ENCODE measurements at regions not wholly inside any gene's neighbourhood (a gene's known extent, or its start where the extent isn't known, plus 50 kb on each side); places are given as distances from the start of the nearest gene placed in this dataset.

DNA sequence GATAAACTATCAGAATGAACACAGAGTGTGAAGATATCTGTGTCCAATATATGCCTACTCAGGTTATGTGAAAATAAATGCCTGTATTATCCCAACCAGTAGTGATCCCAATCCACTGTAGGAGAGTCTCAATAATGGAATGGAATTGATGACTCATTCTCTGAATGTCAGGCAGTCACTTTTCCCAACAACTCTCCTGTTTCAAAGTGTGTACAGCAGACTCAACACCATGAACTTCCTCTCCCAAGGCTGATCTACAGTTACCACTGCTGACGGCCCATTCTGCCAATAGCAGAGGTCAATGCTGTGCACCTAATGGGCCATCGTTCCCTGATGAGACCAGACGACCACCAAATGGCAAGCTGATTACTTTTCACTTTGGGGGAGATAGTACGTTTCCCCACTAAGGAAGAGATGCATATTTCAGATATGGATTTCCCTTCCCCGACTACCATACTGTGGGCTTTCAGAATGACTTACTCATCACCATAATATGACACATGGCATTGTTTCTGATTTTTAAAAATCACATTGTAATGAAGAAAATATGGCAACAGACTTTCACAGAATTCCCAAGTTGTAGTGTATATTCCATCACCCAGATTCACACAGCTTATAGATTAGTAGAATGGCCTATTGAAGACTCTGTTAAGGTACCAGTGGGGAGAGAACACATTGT is 601.7 kb upstream of the VRK2 start:
- Histone ChIP-seq H3K4me3 (ENCODE audit: low read length) (no peak overlapping the region), H3K36me3 (ENCODE audit: insufficient read depth, low read length) (no peaks in the 10 kb centered on the region), H4K20me1 (ENCODE audit: insufficient read depth, low read depth, low read length) (no peaks in the 10 kb centered on the region), H3K4me1 (ENCODE audit: low read length) (no peaks in the 10 kb centered on the region), H3K79me2 (ENCODE audit: low read length) (no peaks in the 10 kb centered on the region), H3K27ac (ENCODE audit: low read length) (no peak overlapping the region), H3K27me3 (ENCODE audit: low read length) (no peaks in the 10 kb centered on the region), H3K4me2 (ENCODE audit: low read depth, low read length, poor library complexity, severe bottlenecking) (no peak overlapping the region), H3K9ac (ENCODE audit: low read length) (no peak overlapping the region), H2AFZ (ENCODE audit: low read length) (no peak overlapping the region), H3K9me3 (ENCODE audit: low read length) (no peaks in the 10 kb centered on the region), H3K9me2 (replicated peaks; ENCODE audit: insufficient read depth, low read length) (no peaks in the 10 kb centered on the region)
- no peak for DNase-seq

DNA sequence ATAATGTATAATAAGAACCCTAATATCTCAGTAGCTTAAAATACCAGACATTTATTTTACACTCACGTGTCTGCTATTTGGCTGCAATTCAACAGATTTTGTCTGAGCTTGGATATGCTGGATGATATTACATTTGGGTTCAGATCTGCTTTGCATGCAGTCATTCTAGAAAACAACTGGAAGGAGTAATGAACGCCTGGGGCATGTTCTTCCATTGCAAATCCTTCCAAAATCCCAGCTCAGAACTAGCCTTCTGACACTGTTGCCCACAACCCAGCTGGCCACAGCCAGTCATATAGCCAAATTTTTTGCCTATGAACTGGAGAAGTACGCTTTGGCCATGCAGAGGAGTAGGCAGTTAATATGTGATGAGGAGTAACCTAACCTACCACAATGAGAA is 597.8 kb upstream of the VRK2 start:
- H2AFZ ChIP-seq (ENCODE audit: low read length) = no peak overlapping the region
- no peak overlapping the region for H3K27ac ChIP-seq (ENCODE audit: low read length)
- H3K79me2 ChIP-seq (ENCODE audit: low read length) = no peaks in the 10 kb centered on the region
- H3K36me3 ChIP-seq (ENCODE audit: insufficient read depth, low read length) = no peaks in the 10 kb centered on the region
- H3K9ac ChIP-seq (ENCODE audit: low read length) = no peak overlapping the region
- H3K4me3 ChIP-seq (ENCODE audit: low read length) = no peak overlapping the region
- H3K4me1 ChIP-seq (ENCODE audit: low read length) = no peaks in the 10 kb centered on the region
- no peak overlapping the region for H3K4me2 ChIP-seq (ENCODE audit: low read depth, low read length, poor library complexity, severe bottlenecking)
- H4K20me1 ChIP-seq (ENCODE audit: insufficient read depth, low read depth, low read length) = no peaks in the 10 kb centered on the region
- H3K9me3 ChIP-seq (ENCODE audit: low read length) = no peaks in the 10 kb centered on the region
- DNase-seq = no peak
- no peaks in the 10 kb centered on the region for H3K27me3 ChIP-seq (ENCODE audit: low read length)
- H3K9me2 ChIP-seq (replicated peaks; ENCODE audit: insufficient read depth, low read length) = no peaks in the 10 kb centered on the region

DNA sequence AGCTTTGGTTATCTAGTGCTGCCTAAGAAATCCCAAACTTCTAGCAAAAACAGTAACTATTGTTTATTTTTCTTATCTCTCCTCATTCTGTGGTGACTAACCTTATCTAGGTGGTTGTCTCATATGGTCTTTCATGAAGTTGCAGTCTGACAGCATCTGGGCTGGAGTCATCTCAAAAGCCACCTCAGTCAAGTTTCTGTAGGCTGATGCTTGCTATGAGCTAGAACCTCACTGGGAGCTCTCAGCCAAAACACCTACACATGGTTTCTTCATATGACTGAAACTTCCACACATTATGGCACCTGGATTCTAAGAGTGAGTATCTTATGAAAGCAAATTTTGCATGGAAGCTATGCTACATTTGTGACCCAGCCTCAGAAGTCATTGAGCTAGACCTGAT is 596.4 kb upstream of the VRK2 start:
- Histone ChIP-seq H4K20me1 (ENCODE audit: insufficient read depth, low read depth, low read length) (no peaks in the 10 kb centered on the region), H3K9me3 (ENCODE audit: low read length) (no peaks in the 10 kb centered on the region), H3K79me2 (ENCODE audit: low read length) (no peaks in the 10 kb centered on the region), H3K27me3 (ENCODE audit: low read length) (no peaks in the 10 kb centered on the region), H3K9me2 (replicated peaks; ENCODE audit: insufficient read depth, low read length) (no peaks in the 10 kb centered on the region), H3K4me2 (ENCODE audit: low read depth, low read length, poor library complexity, severe bottlenecking) (no peak overlapping the region), H3K4me1 (ENCODE audit: low read length) (no peaks in the 10 kb centered on the region), H3K4me3 (ENCODE audit: low read length) (no peak overlapping the region), H3K36me3 (ENCODE audit: insufficient read depth, low read length) (no peaks in the 10 kb centered on the region), H2AFZ (ENCODE audit: low read length) (no peak overlapping the region), H3K27ac (ENCODE audit: low read length) (no peak overlapping the region), H3K9ac (ENCODE audit: low read length) (no peak overlapping the region)
- DNase-seq = no peak

DNA sequence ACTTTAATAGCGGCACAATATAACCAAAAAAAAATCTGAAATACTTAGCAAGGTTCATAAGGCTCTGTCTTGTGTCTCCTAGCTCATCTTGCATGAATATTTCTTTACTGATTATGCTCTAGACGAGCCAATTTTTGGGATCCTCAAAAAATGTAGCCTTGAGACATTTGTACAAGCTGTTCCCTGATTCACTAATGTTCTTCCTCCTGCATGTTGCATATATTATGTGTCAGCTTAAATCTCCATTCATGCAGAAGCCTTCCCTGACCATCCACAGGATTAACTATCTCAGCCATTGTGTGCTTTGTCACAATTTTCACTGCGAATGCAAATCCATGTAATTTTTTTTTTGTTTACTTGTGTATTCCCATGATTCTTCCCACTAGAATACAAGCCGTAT is 594.0 kb upstream of the VRK2 start:
- Histone ChIP-seq H3K9me3 (ENCODE audit: low read length) (no peaks in the 10 kb centered on the region), H3K9me2 (replicated peaks; ENCODE audit: insufficient read depth, low read length) (no peaks in the 10 kb centered on the region), H3K27ac (ENCODE audit: low read length) (no peak overlapping the region), H3K4me3 (ENCODE audit: low read length) (no peak overlapping the region), H2AFZ (ENCODE audit: low read length) (no peak overlapping the region), H3K4me1 (ENCODE audit: low read length) (no peaks in the 10 kb centered on the region), H4K20me1 (ENCODE audit: insufficient read depth, low read depth, low read length) (no peaks in the 10 kb centered on the region), H3K79me2 (ENCODE audit: low read length) (no peaks in the 10 kb centered on the region), H3K27me3 (ENCODE audit: low read length) (no peaks in the 10 kb centered on the region), H3K36me3 (ENCODE audit: insufficient read depth, low read length) (no peaks in the 10 kb centered on the region), H3K4me2 (ENCODE audit: low read depth, low read length, poor library complexity, severe bottlenecking) (no peak overlapping the region), H3K9ac (ENCODE audit: low read length) (no peak overlapping the region)
- DNase-seq = no peak

DNA sequence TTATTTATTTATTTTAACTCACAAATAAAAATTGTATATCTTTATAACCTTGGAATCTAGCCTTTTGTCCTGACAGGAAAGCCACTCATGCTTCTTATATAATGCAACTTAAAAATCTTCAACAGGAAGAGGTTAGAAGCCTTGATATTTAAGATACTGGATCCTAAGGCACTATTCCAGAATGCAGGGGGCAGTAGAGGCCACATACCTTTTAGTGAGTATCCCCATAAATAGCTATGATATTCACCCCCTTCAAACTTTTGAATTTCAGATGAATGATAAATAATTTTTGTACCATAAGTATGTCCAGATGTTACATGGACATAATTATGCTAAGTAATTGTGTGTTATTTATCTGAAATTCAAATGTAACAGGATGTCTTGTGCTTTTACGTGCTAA is 592.7 kb upstream of the VRK2 start:
- no peak overlapping the region for H2AFZ ChIP-seq (ENCODE audit: low read length)
- H3K27me3 ChIP-seq (ENCODE audit: low read length) = no peaks in the 10 kb centered on the region
- no peak overlapping the region for H3K9ac ChIP-seq (ENCODE audit: low read length)
- no peaks in the 10 kb centered on the region for H3K4me1 ChIP-seq (ENCODE audit: low read length)
- no peaks in the 10 kb centered on the region for H3K9me2 ChIP-seq (replicated peaks; ENCODE audit: insufficient read depth, low read length)
- no peaks in the 10 kb centered on the region for H4K20me1 ChIP-seq (ENCODE audit: insufficient read depth, low read depth, low read length)
- no peak overlapping the region for H3K27ac ChIP-seq (ENCODE audit: low read length)
- no peak for DNase-seq
- H3K36me3 ChIP-seq (ENCODE audit: insufficient read depth, low read length) = no peaks in the 10 kb centered on the region
- H3K79me2 ChIP-seq (ENCODE audit: low read length) = no peaks in the 10 kb centered on the region
- no peak overlapping the region for H3K4me2 ChIP-seq (ENCODE audit: low read depth, low read length, poor library complexity, severe bottlenecking)
- no peaks in the 10 kb centered on the region for H3K9me3 ChIP-seq (ENCODE audit: low read length)
- no peak overlapping the region for H3K4me3 ChIP-seq (ENCODE audit: low read length)

DNA sequence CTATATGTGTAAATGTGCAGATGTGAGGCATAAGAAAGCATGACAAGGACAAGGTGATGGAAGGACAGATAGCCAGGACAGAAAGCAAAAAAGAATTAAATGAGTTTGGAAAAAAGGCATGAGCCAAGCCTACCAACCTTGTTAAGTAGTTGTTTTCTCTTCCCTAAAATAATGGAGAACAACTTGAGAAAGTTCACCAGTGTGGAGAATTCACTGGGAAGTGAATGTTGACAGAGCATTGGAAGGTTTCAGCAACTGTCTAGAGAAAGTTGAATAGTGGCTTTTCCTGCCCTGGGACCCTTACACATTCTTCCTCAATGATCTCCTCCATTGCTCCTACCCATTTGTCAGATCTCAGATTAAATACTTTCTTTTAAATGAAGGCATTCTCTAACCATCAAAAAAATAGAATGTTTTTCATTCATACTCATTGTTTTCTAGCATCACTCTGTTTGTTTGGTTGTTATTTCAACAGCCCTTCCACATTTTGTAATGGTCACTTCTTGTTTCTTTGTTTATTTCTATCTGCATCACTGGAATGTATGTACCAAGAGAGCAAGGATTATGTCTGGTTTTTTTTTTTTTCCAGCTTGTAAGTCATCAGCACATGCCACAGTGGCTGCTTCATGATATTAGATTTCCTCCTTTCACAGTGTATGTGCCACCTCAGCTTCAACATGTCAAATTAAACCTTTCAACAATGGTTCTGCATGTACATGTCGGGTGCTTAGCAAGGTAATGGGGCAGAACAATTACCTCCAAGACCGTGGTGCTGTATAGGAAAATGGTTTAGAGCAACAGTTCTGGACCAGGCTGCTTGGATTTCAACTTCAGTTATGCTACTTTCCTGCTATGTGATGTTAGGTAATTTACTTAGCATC is 586.0 kb upstream of the VRK2 start:
- Histone ChIP-seq H3K4me3 (ENCODE audit: low read length) (no peak overlapping the region), H3K27me3 (ENCODE audit: low read length) (no peaks in the 10 kb centered on the region), H2AFZ (ENCODE audit: low read length) (no peak overlapping the region), H3K9me3 (ENCODE audit: low read length) (no peaks in the 10 kb centered on the region), H3K4me2 (ENCODE audit: low read depth, low read length, poor library complexity, severe bottlenecking) (no peak overlapping the region), H3K27ac (ENCODE audit: low read length) (no peak overlapping the region), H3K9ac (ENCODE audit: low read length) (no peak overlapping the region), H3K36me3 (ENCODE audit: insufficient read depth, low read length) (no peaks in the 10 kb centered on the region), H3K9me2 (replicated peaks; ENCODE audit: insufficient read depth, low read length) (no peaks in the 10 kb centered on the region), H4K20me1 (ENCODE audit: insufficient read depth, low read depth, low read length) (no peaks in the 10 kb centered on the region), H3K4me1 (ENCODE audit: low read length) (no peaks in the 10 kb centered on the region), H3K79me2 (ENCODE audit: low read length) (no peaks in the 10 kb centered on the region)
- DNase-seq = no peak

DNA sequence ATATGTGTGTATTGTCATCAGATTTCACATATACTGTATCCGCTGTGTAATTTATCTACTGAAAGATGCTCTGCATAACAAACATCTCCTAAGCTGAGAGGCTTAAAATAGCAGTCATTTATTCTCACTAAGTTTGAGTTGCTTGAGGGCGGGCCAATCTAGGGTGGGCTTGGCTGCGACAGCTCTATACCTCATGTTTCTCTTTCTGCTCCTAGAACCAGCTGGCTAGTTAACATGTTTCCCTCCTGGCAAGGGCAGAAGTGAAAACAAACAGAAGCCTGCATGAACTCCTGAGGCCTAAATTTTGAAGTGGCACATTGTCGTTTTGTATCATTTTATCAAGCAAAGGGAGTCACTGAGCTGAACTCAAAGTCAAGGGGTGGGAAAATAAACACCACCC is 585.0 kb upstream of the VRK2 start:
- Histone ChIP-seq H3K4me1 (ENCODE audit: low read length) (no peaks in the 10 kb centered on the region), H3K4me2 (ENCODE audit: low read depth, low read length, poor library complexity, severe bottlenecking) (no peak overlapping the region), H3K79me2 (ENCODE audit: low read length) (no peaks in the 10 kb centered on the region), H3K9me2 (replicated peaks; ENCODE audit: insufficient read depth, low read length) (no peaks in the 10 kb centered on the region), H4K20me1 (ENCODE audit: insufficient read depth, low read depth, low read length) (no peaks in the 10 kb centered on the region), H3K36me3 (ENCODE audit: insufficient read depth, low read length) (no peaks in the 10 kb centered on the region), H3K9ac (ENCODE audit: low read length) (no peak overlapping the region), H3K27ac (ENCODE audit: low read length) (no peak overlapping the region), H3K9me3 (ENCODE audit: low read length) (no peaks in the 10 kb centered on the region), H3K27me3 (ENCODE audit: low read length) (no peaks in the 10 kb centered on the region), H2AFZ (ENCODE audit: low read length) (no peak overlapping the region), H3K4me3 (ENCODE audit: low read length) (no peak overlapping the region)
- DNase-seq = no peak

DNA sequence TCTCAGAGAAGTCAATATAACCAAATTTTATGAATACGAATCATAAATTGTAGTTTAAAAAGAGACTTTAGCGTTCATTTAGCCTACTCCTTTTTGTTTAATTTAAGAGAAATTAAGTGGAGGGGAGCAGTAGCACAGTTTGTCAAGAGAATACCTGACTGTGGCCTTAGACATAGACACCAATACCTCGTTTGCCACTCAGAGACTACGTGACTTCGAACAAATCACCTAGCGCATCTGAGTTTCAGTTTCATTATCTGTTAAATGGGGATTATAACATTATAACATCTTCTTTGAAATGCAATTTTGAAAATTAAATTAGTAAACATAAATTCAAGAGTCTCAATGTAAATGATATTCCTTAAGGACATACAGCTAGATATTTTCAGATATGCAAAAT is 581.5 kb upstream of the VRK2 start:
- Histone ChIP-seq H3K4me3 (ENCODE audit: low read length) (no peak overlapping the region), H3K27me3 (ENCODE audit: low read length) (no peaks in the 10 kb centered on the region), H3K27ac (ENCODE audit: low read length) (no peak overlapping the region), H3K9me2 (replicated peaks; ENCODE audit: insufficient read depth, low read length) (no peaks in the 10 kb centered on the region), H3K79me2 (ENCODE audit: low read length) (no peaks in the 10 kb centered on the region), H3K4me1 (ENCODE audit: low read length) (no peaks in the 10 kb centered on the region), H3K9me3 (ENCODE audit: low read length) (no peaks in the 10 kb centered on the region), H4K20me1 (ENCODE audit: insufficient read depth, low read depth, low read length) (no peaks in the 10 kb centered on the region), H3K9ac (ENCODE audit: low read length) (no peak overlapping the region), H3K4me2 (ENCODE audit: low read depth, low read length, poor library complexity, severe bottlenecking) (peak overlapping the region; percentile 18), H3K36me3 (ENCODE audit: insufficient read depth, low read length) (no peaks in the 10 kb centered on the region), H2AFZ (ENCODE audit: low read length) (0 out of 2 replicates have a peak overlapping the region, but pooled peaks have one; percentile 3)
- no peak for DNase-seq

Data from Karpas-422 (cell line).